Right hindlimb (tissue), 1 donor: ENCODE measurements at regions not wholly inside any gene's neighbourhood (a gene's known extent, or its start where the extent isn't known, plus 50 kb on each side); places are given as distances from the start of the nearest gene placed in this dataset.

Experiments
- DNase-seq: peaks from one replicate; pipeline ENCODE4 v3.0.0-alpha.2; 2018

DNA sequence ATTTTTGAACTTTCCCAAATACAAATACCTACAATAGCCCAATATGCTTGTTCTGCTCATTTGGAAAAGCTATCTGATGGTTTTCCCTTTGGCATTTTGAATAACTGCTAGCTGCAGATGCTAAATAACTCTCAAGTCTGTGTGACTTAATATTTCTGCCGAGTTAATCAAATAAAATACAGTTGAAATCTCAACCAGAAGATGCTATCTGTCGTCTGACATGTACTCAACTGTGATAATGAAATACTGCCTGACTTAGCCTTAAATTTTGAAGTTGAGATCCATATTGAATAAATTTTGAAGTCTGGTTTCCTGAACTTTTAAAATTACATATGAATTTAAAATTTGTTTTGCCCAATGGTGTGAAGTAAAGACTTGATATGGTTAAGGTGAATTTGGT is 204.4 kb upstream of the MEX3C start:
- no peak for DNase-seq

DNA sequence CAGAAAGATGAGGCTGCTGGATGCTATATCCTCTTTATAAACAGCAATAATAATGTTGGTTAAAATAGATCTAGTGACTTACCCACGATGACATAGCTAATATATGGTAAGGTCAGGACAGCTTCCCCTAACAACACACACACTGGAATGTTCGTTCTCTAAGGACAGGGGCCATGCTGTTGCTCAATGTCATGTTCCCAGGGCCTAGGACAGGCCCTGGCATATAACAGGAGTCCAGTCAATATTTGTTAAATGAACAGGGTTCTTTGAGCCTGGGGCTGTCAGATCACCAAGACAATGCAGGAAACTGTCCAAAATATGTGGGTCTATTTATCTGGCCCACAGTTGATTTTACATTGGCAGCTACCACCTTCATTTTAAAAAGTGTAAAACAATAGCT is 207.1 kb upstream of the MEX3C start:
- DNase-seq = no peak

DNA sequence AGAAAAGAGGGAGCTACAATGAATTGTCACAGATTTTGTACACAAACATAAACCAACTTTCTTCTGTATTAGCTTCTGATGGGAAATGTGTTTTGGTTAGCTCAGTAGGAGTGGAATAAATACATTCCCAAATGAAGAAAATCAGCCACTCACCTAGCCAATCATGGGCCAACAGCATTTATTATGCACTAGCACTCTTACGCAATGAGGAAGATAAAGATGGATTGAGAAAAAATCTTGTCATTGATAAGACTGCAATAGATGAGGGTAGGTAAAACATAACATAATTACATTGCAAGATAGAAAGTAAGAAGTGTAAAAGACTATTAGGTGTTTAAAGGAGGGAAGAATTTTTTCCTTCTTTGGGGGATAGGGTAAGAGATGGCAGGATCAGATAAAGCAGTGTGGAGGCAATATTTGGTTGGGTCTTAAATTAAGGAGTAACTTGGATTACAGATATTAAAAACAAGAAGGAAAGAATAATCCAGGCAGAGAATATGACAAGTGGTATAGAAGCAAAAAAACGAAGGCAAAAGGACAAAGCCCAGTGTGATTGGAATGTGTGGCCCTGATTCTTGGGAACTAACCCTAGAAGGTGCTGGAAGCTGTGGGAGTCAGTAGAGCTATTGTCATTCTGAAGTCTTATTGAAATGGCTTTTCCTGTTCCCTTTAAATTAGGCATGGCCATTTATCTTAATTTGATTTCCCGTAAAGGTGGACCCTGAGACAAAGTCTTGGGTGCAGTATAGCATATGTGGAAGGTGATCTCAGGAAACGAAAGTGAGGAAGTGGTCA is 208.4 kb upstream of the MEX3C start:
- no peak for DNase-seq

DNA sequence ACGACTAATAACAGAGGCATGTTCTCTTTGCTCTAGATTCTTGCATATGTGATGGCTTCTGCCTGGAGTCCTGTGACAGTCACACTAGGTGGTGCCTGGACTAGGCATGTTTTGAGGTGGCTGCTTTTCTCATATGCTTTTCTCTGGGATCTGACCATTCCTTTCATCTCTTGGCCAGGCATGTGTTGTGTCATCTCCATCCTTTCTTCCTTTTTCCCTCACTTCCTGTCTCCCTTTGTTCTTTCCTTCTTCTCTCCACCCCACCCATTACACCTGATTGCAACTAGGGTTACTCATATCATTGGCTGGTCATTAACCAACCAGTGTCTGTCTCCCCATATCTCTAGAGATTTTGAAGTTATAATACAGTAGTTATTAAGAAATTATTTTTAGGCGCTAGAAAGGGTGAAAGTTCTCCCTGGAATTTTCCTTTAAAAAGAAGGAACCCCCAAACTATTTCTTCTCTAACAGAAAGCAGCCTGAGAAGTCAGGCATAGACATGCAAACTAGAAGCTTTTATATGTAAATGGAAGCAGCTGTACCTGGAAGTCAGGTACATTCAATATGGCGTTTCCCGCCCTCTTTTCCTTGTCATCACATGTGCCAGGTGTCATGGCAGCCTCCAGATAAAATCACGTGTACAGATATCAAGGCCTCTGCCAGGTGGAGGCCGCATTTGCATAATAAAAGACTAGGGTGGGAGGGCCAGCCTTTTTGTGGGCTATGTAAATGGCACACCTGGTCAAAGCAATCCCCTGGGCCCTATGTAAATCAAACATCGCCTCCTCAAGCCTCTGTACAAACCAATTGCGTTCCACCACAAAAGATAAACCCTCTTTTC is 220.4 kb upstream of the MEX3C start:
- DNase-seq = no peak

DNA sequence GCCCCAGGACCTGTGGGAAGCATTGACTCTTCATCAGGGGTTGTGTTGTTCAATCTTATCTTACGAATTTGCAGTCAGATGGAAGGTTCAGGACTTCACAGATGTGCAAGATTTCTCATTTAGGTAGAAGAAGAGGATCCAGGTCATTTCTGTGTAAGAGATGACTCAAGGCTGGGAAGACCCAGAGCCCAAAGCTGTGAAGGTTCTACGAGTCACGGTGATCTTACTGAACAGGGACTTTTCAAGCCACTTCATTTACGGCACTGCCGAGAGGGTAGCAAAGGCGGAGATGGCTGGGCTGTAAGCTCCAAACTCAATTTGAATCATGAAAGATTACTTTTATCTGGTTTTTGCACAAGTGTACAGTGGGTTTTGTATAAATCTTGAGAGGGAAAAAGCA is 228.0 kb upstream of the MEX3C start:
- DNase-seq = no peak

DNA sequence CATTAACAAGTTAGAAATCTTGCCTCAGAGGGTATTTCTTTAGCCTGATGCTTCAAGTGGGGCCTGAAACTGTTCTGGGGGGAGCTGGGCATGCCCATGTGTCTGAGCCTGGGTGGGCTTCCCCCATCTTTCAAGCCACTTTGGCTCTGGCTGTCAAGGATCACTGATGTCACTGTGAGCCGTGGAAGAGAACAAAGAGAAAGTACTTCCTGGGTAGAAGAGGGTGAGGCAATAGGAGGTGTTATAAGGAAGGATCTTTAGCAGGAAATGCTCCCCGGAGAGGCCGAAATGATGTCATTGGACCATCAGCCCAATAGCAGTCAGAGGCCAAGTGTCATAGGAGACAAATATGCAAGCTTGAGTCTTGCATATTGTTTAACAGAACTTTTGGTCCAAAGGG is 228.4 kb upstream of the MEX3C start:
- peak; percentile 37 for DNase-seq

DNA sequence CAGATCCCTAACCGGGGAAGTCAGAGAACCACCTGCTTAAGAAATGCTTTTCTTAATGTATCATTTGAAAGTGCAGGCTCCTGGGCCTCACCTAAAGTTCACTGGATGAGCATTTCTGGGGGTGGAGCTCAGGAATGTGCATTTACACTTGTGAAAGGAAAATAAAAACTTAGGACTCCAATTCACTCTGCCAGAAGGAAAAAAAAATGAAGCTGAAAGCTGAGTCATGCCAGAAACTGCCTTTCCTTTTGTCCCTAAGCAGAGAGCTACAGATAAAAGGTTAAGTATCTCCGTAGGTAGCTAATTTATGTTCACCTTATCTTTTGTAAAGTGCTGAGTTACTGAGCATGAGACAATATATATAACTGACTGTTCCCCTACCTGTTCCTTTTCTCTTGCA is 229.5 kb upstream of the MEX3C start:
- no peak for DNase-seq

DNA sequence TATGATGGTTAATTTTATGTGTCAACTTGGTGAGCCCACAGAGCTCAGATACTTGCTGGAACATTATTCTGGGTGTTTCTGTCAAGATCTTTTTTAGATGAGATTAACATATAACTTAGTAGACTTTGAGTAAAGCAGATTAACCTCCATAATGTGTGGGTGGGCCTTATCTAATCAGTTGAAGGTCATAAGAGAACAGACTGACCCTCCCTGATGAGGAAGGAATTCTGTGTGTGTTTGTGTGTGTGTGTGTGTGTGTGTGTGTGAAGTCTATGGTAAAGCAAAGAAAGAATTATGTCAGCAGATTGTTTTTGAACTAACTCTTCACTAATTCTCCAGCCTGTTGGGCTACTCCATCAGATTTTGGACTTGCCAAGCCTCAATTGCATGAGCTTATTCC is 232.2 kb upstream of the MEX3C start:
- DNase-seq = no peak

DNA sequence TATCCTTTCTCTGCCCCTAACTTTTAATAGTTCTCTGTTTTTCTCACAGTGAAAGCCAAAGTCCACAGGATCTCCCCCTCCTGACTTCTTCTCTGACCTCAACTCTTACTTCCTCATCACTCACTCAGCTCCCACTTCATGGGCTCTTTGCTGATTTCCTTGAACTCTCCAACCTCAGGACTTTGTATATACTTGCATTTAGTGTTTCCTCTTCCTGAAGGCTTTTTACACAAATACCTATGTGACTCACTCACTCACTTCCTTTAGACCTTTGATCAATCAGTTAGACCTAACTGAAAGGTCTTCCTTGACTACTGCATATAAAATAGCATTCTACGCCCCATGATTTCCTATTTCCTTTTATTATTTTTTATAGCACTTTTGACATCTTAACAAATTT is 233.1 kb upstream of the MEX3C start:
- DNase-seq = no peak

DNA sequence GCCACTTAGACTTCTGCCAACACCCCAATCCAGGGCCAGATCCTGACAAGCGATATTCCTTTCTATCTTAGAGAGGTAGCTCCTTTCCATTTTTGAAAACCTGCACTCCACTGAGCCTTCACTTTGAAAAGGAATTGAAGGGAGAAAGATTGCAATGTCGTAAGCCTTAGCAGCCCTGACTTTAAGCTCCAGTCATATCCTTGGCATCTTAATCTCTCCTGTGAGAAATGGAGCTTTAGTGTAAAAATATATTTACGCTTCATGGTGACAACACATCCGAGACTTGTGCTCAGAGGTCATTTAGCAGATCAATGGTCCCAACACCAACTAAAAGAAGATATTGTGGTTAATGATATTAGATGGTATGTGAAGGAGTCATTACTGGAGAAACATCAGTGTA is 235.8 kb upstream of the MEX3C start:
- no peak for DNase-seq

DNA sequence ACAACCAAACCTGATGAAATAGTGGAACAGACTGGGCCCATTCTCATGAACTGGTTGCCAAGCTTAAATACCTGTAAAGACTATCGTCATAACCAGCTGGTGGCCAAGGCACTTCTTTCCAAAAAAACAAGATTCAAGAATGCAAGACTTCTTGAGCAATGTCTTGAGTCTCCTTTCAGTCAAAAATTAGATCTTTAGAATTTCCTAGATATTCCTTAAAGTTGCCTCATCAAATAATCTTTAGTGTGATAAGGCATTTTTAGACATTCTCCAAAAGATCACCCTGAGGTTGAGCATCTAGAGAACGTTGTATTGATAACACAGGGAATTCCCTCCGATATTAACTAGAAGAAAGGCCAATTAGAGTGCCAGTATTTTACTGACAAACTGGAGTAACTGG is 236.4 kb upstream of the MEX3C start:
- no peak for DNase-seq

DNA sequence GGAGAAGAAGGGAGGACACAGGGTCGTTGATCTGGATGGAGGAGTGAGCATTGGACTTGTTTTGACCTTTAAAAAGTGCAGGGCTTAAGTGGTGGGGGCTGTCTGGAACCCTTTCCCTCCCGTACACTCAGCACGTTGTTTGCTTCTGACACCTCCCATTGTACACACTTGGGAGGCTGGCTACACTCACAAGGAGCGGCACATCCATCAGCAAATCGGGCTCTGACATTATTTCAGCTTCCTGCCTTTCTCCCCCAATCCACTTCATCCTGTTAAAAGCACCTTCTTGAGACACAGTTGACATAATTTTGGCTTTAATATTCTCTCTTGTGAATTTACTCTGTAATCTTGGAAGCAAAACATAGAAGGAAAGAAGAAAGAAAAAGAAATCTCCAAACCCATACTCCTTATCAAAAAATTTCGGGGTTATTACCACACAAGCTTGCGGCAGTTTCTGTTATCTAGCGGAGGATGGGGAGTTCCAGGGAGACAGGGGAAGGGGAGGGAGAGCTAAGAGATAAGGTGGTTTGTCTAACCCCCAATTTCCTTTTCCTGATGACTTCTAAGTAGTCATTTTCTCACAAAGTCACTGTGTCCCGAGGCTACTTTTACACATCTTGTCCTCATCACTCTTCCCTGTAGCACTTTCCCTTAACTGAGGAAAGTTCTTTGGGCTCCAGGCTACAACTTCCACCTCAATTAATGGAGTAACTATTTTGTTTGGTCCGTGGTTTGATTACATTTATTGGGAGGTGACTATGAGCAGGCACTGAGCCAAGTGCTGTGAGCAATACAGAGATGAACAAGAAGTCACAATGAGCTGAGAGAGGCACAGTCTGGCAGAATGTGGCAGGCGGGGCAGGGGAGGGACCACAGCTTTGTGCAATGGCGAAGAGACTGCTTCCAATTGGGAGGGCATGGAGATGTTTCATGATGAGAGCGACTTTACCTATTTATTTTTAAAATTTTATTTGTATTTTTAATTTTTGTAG is 240.1 kb upstream of the MEX3C start:
- no peak for DNase-seq

DNA sequence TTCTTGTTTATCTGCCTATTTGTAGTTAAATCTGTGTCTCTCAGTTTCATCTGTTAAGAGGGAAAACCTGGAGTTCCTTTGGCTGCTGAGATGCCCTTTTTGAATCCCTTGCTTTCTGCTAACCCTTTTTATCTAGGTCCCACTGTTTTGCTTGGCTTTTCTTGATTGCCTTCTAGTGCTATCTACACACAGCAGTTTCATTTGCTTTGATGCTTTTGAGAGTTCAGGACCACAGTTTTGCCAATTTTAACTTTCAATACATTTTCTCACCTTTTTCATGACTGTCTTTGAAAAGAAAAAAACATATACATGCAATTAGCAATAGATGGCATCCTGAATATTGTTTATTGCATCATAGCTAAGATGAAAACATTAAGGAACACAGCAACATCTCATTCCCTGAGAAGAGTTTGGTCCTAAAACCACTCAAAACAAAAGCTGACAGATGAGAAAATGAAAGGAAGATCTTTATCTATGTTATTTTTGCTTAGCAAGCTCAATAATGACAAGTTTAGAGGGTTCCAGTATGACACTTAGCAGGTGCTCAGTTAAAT is 241.4 kb upstream of the MEX3C start:
- no peak for DNase-seq

DNA sequence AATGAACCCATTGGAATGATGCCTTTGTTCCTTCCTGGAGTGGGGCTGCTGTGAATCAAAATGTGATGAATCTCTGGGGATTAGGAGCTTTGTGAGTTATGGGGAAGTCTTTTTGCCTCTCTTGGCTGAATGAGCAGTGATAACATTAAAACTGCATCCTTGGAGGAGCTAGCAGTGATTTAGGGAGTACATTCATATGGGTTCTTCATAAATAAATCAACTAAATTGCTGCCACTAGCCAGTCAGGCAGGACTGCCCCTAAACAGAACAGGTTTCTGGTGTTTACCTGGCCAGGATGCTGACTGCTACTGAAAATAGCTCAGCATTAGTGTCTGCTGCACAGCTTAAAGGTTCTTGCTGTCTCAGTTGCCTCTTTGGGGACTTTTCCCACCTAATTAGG is 244.5 kb upstream of the MEX3C start:
- DNase-seq = no peak

DNA sequence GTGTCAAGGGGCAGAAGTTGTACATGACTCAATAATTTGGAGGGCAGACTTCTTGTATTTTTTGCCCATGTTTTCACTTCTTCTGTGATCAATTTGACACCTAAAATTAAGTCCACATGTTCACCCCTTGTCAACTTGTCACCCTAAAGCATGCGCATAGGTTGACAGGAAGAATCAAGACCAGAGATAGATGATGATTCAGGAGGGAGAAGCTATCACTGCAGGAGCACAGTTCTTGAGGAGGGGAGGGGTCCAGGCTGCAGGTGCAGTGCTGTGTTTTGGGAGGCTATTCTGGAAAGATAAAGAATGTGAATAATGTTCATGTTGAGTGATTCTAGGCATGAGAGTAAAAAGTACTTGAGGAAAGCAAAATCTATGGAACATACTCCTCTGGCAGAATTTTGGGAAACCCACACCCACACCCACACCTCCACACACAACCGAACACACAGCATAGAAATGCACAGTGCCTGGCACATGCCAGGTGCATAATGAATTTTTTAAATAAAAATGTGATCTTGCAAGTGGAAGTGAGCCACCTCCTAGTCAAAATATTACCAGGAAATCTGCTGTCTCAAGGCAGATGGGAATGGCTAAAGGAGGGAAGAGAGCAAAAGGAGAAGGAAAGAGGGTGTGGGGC is 249.2 kb upstream of the MEX3C start:
- no peak for DNase-seq

DNA sequence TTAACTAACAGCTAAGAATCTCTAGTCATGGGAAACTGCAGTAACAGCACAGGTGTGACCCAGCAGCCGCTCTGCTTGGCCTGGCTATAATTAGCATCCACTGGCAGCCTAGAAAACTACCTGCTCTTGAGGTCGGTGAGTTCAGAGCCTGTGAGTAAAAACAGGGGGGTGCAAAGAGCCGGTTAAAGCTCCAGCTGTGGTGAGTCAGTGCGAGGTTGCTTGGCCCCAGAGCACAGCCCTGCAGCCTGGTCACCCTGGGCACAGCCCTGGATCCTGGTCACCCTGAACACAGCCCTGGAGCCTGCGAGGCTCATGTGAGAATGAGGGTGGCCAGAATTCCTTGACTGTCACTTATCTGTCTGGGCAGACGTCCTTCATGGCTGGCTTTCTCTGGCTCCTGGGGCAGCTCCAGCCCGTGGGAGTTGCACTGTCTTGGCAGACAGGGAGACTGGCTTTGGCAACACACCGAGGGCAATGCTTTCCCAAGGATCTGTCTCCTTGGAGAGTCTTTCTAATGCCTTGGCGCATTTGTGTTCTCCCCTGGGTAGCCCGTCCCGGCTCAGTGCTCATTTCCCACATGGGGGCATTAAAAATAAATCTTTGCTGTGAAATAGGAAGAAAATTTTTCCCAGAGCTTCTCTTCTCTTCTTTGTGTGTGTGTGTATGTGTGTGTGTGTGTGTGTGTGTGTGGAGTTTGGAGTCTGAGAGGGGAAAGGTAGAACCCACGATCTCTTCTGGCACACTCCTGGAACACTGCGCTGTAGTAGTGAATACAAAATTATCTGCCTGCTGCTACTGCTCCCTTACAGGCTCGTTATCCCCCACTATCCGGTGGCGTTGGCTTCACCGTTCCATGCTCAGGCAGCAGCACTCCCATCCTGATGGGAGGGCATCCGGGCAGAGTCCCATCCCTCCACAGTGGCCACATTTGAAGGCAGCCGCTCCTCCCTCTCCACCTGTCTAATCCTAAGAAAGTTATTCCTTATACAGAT is 250.2 kb upstream of the MEX3C start:
- no peak for DNase-seq

DNA sequence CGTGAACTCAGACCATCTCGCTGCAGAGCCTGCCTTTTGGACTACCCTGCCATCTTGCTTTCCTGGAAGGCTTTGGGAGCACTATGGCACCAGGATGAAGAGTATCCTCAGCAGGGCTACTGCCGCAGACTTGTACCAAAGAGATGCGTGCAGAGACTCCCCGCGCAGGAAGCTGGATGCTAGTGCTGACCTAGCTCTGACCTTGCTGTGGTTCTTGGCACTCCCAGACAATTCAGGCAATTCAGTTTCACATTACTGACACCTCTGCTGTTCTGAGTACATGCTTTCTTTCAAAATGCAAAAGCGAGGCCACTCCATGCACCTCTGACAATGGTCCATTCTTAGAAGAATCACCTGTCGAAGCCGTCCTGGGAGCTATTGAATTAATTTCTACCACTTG is 251.5 kb upstream of the MEX3C start:
- no peak for DNase-seq

DNA sequence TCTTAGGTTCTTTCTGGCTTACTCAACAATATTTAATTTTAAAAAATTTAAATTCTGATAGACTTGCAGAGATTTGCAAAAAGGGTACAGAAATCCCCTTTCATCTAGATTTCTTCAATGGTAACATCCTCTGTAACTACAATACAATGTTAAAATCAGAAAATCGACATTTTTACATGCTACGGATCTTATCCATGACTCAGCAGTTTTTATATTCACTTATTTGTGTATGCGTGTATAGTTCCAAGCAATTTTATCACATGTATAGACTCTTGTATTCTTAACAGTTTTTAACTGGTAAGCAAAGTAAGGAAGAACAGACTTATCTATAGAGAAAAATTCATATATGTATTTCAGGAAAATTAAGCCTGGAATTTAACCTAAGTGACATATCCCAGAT is 256.1 kb upstream of the MEX3C start:
- no peak for DNase-seq

DNA sequence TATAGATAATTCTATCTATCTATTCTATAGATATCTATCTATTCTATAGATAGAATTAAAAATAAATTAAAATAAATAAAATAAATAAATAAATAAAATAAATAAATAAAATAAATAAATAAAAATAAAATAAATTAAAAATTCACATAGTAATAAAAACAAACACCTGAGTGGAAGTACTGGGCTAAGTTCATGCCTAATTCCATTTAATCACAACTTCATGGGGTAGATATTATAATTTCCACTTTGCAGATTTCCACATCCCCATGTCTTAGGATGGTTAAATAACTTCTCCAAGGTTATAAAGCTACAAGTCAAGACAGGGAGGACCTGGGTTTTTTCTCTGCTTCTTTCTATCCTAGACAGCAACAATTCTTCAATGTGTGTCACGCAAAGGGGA is 261.4 kb upstream of the MEX3C start:
- DNase-seq = no peak

DNA sequence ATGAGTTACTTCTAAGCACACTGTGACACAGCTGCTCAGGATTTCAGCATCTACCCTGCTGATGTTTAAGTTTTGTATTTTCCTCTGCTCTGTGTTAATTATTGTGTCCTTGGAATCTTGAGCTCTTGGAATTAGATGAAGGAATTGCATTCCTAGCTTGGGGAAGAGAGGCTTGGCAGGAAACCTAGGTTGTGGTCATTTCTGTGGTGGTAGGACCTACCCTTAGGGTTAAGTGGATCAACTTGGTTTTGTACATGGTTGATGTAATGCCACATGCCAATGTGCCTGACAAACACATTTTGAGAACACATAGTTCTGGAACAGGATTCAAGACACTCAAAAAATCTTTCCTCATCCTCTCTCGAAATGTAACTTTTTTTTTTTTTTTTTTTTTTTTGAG is 264.5 kb upstream of the MEX3C start:
- no peak for DNase-seq

DNA sequence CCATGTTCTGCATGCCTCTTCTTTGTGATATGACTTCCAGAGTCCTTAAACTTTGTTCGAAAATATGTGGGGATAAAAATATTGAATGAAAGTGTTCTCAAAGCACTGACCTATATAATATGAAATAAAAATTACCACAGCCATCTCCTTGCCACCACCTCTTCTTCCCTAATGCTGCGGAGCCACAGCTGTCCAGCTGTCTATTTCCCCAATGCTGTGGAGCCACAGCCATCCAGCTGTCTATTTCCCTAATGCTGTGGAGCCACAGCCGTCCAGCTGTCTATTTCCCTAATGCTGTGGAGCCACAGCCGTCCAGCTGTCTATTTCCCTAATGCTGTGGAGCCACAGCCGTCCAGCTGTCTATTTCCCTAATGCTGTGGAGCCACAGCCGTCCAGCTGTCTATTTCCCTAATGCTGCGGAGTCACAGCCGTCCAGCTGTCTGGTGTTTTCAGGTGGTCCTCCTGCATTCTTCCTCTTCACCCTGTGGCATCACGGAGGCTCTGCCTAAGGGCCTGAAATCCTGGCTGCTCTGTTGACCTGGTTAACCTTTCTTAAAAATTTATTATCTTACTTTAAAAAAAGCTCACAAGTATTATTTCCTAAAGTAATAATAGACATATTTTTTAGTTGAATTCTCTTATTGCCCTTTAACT is 266.1 kb upstream of the MEX3C start:
- DNase-seq = no peak
